Fibroblast of lung (primary cell): ENCODE measurements at regions not wholly inside any gene's neighbourhood (a gene's known extent, or its start where the extent isn't known, plus 50 kb on each side); places are given as distances from the start of the nearest gene placed in this dataset.
A peak's percentile ranks its signal among the peaks of the same experiment; 100 is the strongest.

Source experiments
- DNase-seq, 2 donors: peaks; one replicate each; pipeline versions ENCODE4 v3.0.0 to v3.0.0-alpha.2; 2010; ENCODE audit warnings: low read depth in 2 of 2
- H2AFZ ChIP-seq: 2 replicates; pipeline ENCODE4 v1.5.1; 2012; ENCODE audit warnings: low read length, control low read depth, inconsistent platforms
- H3K27ac ChIP-seq: 2 replicates; pipeline ENCODE4 v1.5.1; 2011; ENCODE audit warnings: low read length, control low read depth; ENCODE audit not compliant: insufficient read depth
- H3K27me3 ChIP-seq: 2 replicates; pipeline ENCODE4 v1.5.1; 2011; ENCODE audit warnings: mild to moderate bottlenecking, low read length; ENCODE audit not compliant: control insufficient read depth, insufficient read depth
- H3K36me3 ChIP-seq: 2 replicates; pipeline ENCODE4 v1.5.1; 2011; ENCODE audit warnings: low read length; ENCODE audit not compliant: control insufficient read depth, insufficient read depth
- H3K4me1 ChIP-seq: 2 replicates; pipeline ENCODE4 v1.5.1; 2011; ENCODE audit warnings: low read length; ENCODE audit not compliant: control insufficient read depth, insufficient read depth; ENCODE audit errors: extremely low read depth
- H3K4me2 ChIP-seq: 2 replicates; pipeline ENCODE4 v1.5.1; 2011; ENCODE audit warnings: low read length, control low read depth; ENCODE audit not compliant: insufficient read depth; ENCODE audit errors: extremely low read depth
- H3K4me3 ChIP-seq, 4 experiments: fragments of 200-600 bp in 1 of 4; sonication (generic) in 1 of 4; replicated peaks in 1 of 4; 2 replicates each; pipeline ENCODE4 v1.5.1; 2011 to 2016; ENCODE audit warnings: low read length in 4 of 4, low read depth in 3 of 4, mild to moderate bottlenecking in 3 of 4, control low read depth in 2 of 4, inconsistent platforms in 1 of 4, mixed read lengths in 1 of 4; ENCODE audit not compliant: insufficient read depth in 1 of 4; ENCODE audit errors: control extremely low read depth in 1 of 4
- H3K79me2 ChIP-seq: 2 replicates; pipeline ENCODE4 v1.5.1; 2012; ENCODE audit warnings: mild to moderate bottlenecking, low read length, inconsistent platforms; ENCODE audit not compliant: control insufficient read depth, insufficient read depth
- H3K9ac ChIP-seq: 2 replicates; pipeline ENCODE4 v1.5.1; 2011; ENCODE audit warnings: mild to moderate bottlenecking, low read length, control low read depth; ENCODE audit not compliant: insufficient read depth
- H3K9me3 ChIP-seq: 2 replicates; pipeline ENCODE4 v1.5.1; 2012; ENCODE audit warnings: low read depth, low read length; ENCODE audit not compliant: control insufficient read depth, insufficient read depth
- H4K20me1 ChIP-seq: 2 replicates; pipeline ENCODE4 v1.5.1; 2011; ENCODE audit warnings: low read length; ENCODE audit not compliant: control insufficient read depth, insufficient read depth; ENCODE audit errors: extremely low read depth
- CTCF ChIP-seq, 2 donors: IDR thresholded peaks in 1 of 2; conservative IDR thresholded peaks in 1 of 2; 1 replicate in 1 of 2; 2 replicates in 1 of 2; pipeline ENCODE4 v1.5.1; 2011 to 2012; ENCODE audit warnings: low read length in 2 of 2, control low read depth in 1 of 2, inconsistent platforms in 1 of 2, low read depth in 1 of 2, mild to moderate bottlenecking in 1 of 2
- EZH2 ChIP-seq: IDR thresholded peaks from 2 replicates; pipeline ENCODE4 v1.5.1; 2012; ENCODE audit warnings: low read length, control low read depth, mild to moderate bottlenecking; ENCODE audit errors: missing control alignments

- Histone ChIP-seq H3K9ac (no peak overlapping the region), H3K9me3 (no peaks in the 10 kb centered on the region), H3K36me3 (no peaks in the 10 kb centered on the region), H3K79me2 (no peaks in the 10 kb centered on the region), H3K27ac (no peak overlapping the region), H3K4me2 (no peak overlapping the region), H3K4me1 (peaks cover 4% of the 10 kb centered on the region), H3K4me3 (no peak overlapping the region), H4K20me1 (no peaks in the 10 kb centered on the region), H3K27me3 (no peaks in the 10 kb centered on the region), H2AFZ (no peak overlapping the region)
- DNase-seq: peak in 1 of 2 donors; percentile 32
- TF ChIP-seq CTCF (conservative IDR thresholded peaks at IDR 0.05 in 1 of 2, IDR thresholded peaks at IDR 0.05 in 1 of 2; ENCODE audit: low read depth in 1 of 2, low read length in 2 of 2) (no peak), EZH2 (no peak)
These were observed 114.4 kb upstream of the SLIT3 start for GRCh38 chr5:169415371-169415770.

GRCh38 chr5:169413416-169413815, 112.5 kb upstream of the SLIT3 start:
- Histone ChIP-seq H3K4me2 (no peak overlapping the region), H3K36me3 (no peaks in the 10 kb centered on the region), H3K4me3 (no peak overlapping the region), H3K79me2 (no peaks in the 10 kb centered on the region), H2AFZ (no peak overlapping the region), H3K27me3 (no peaks in the 10 kb centered on the region), H3K4me1 (peaks cover 4% of the 10 kb centered on the region), H3K9ac (no peak overlapping the region), H3K27ac (no peak overlapping the region), H3K9me3 (no peaks in the 10 kb centered on the region), H4K20me1 (no peaks in the 10 kb centered on the region)
- TF ChIP-seq EZH2 (no peak), CTCF (conservative IDR thresholded peaks at IDR 0.05 in 1 of 2, IDR thresholded peaks at IDR 0.05 in 1 of 2; ENCODE audit: low read depth in 1 of 2, low read length in 2 of 2) (no peak)
- peak in 1 of 2 donors; percentile 26 for DNase-seq

- H3K27ac ChIP-seq: no peak overlapping the region
- no peak overlapping the region for H3K4me2 ChIP-seq
These were observed 111.9 kb upstream of the SLIT3 start for GRCh38 chr5:169412831-169413230.

More at GRCh38 chr5:169412831-169413230, 111.9 kb upstream of the SLIT3 start:
- Histone ChIP-seq H3K9me3 (no peaks in the 10 kb centered on the region), H3K4me3 (no peak overlapping the region), H3K36me3 (no peaks in the 10 kb centered on the region), H4K20me1 (no peaks in the 10 kb centered on the region), H3K4me1 (peaks cover 4% of the 10 kb centered on the region), H3K79me2 (no peaks in the 10 kb centered on the region), H3K27me3 (no peaks in the 10 kb centered on the region), H2AFZ (no peak overlapping the region), H3K9ac (no peak overlapping the region)
- DNase-seq: no peak
- TF ChIP-seq EZH2 (no peak), CTCF (conservative IDR thresholded peaks at IDR 0.05 in 1 of 2, IDR thresholded peaks at IDR 0.05 in 1 of 2; ENCODE audit: low read depth in 1 of 2, low read length in 2 of 2) (no peak)
